SK-N-SH (cell line): ENCODE measurements at regions not wholly inside any gene's neighbourhood (a gene's known extent, or its start where the extent isn't known, plus 50 kb on each side); places are given as distances from the start of the nearest gene placed in this dataset.

Source experiments
- CTCF ChIA-PET: fragments of 300-600, 350-600 bp; formaldehyde crosslinking; extraction: SDS; loops from one replicate; lab custom pipeline; 2021; lab: Yijun Ruan, JAX
- POLR2A ChIA-PET: fragments of 350-600 bp; sonication (Branson Sonifier 250); formaldehyde crosslinking; extraction: SDS; loops from one replicate; lab custom pipeline; 2020; ENCODE audit warnings: antibody characterized with exemption, inconsistent platforms; lab: Yijun Ruan, JAX
- DNase-seq: peaks from one replicate; pipeline ENCODE4 v3.0.0; 2012
- H2AFZ ChIP-seq: fragments of 200-600 bp; sonication (generic); 2 replicates; pipeline ENCODE4 v1.8.1; 2016; ENCODE audit warnings: antibody characterized with exemption, mild to moderate bottlenecking, low read depth
- H3F3A ChIP-seq: fragments of 200-600 bp; sonication (generic); replicated peaks from 2 replicates; pipeline ENCODE3; 2016; ENCODE audit warnings: antibody characterized with exemption, mild to moderate bottlenecking; ENCODE audit not compliant: insufficient read depth
- H3K27ac ChIP-seq, 2 experiments: fragments of 200-500 bp in 1 of 2; fragments of 200-600 bp in 1 of 2; sonication (Bioruptor generic) in 1 of 2; sonication (generic), shearing (Covaris generic) in 1 of 2; 2 replicates each; pipeline versions ENCODE4 v1.5.1 to v1.6.1; 2014 to 2016; ENCODE audit warnings: low read depth in 2 of 2, inconsistent platforms in 1 of 2, low read length in 1 of 2, mild to moderate bottlenecking in 1 of 2, mixed read lengths in 1 of 2
- H3K27me3 ChIP-seq: fragments of 200-600 bp; sonication (generic), shearing (Covaris generic); 2 replicates; pipeline ENCODE4 v1.6.1; 2016; ENCODE audit warnings: mixed run types; ENCODE audit not compliant: insufficient read depth
- H3K36me3 ChIP-seq, 2 experiments: fragments of 200-500 bp in 1 of 2; fragments of 200-600 bp in 1 of 2; sonication (Bioruptor generic) in 1 of 2; sonication (generic) in 1 of 2; replicated peaks in 1 of 2; 2 replicates each; pipeline versions ENCODE3 to v1.5.1; 2014 to 2016; ENCODE audit warnings: low read length in 1 of 2, mild to moderate bottlenecking in 1 of 2; ENCODE audit not compliant: insufficient read depth in 2 of 2, control insufficient read depth in 1 of 2
- H3K4me1 ChIP-seq, 2 experiments: fragments of 200-500 bp in 1 of 2; fragments of 200-600 bp in 1 of 2; sonication (Bioruptor generic) in 1 of 2; sonication (generic), shearing (Covaris generic) in 1 of 2; 2 replicates each; pipeline versions ENCODE4 v1.5.1 to v1.6.1; 2014 to 2016; ENCODE audit warnings: low read depth in 1 of 2, low read length in 1 of 2, mixed run types in 1 of 2; ENCODE audit not compliant: insufficient read depth in 2 of 2, control insufficient read depth in 1 of 2
- H3K4me2 ChIP-seq: fragments of 200-600 bp; sonication (generic), shearing (Covaris generic); 2 replicates; pipeline ENCODE4 v1.6.1; 2017; ENCODE audit warnings: mixed run types
- H3K4me3 ChIP-seq, 2 experiments: fragments of 200-500 bp in 1 of 2; fragments of 200-600 bp in 1 of 2; sonication (Bioruptor generic) in 1 of 2; sonication (generic), shearing (Covaris generic) in 1 of 2; 2 replicates each; pipeline versions ENCODE4 v1.5.1 to v1.8.1; 2014 to 2016; ENCODE audit warnings: low read depth in 2 of 2, inconsistent platforms in 1 of 2, low read length in 1 of 2, mild to moderate bottlenecking in 1 of 2, mixed read lengths in 1 of 2, moderate library complexity in 1 of 2
- H3K79me2 ChIP-seq: fragments of 200-600 bp; sonication (generic); 2 replicates; pipeline ENCODE4 v1.8.1; 2017; ENCODE audit warnings: mild to moderate bottlenecking; ENCODE audit not compliant: insufficient read depth
- H3K9ac ChIP-seq: fragments of 200-600 bp; sonication (generic); 2 replicates; pipeline ENCODE4 v1.6.1; 2017; ENCODE audit warnings: mixed run types
- H3K9me2 ChIP-seq: fragments of 200-600 bp; sonication (generic); 2 replicates; pipeline ENCODE4 v1.6.1; 2017; ENCODE audit warnings: mixed run types
- H3K9me3 ChIP-seq: fragments of 200-600 bp; sonication (generic); 2 replicates; pipeline ENCODE4 v1.6.1; 2017; ENCODE audit warnings: mixed run types, mild to moderate bottlenecking, moderate library complexity
- H4K20me1 ChIP-seq: fragments of 200-600 bp; sonication (generic); 2 replicates; pipeline ENCODE4 v1.6.1; 2017; ENCODE audit warnings: mild to moderate bottlenecking, mixed run types; ENCODE audit not compliant: insufficient read depth
- ELF1 ChIP-seq: IDR thresholded peaks from 2 replicates; pipeline ENCODE4 v1.4.0; 2012
- FOSL2 ChIP-seq: IDR thresholded peaks from 2 replicates; pipeline ENCODE4 v1.4.0; 2012; ENCODE audit warnings: low read depth, mild to moderate bottlenecking, moderate library complexity, borderline replicate concordance
- FOXJ3 ChIP-seq: sonication (generic); formaldehyde crosslinking; IDR thresholded peaks from 2 replicates; pipeline ENCODE4 v1.5.1; 2020; ENCODE audit warnings: mild to moderate bottlenecking, missing genetic modification reagents
- FOXM1 ChIP-seq: IDR thresholded peaks from 2 replicates; pipeline ENCODE4 v1.4.0; 2012; ENCODE audit warnings: low read depth, mild to moderate bottlenecking
- GABPA ChIP-seq: IDR thresholded peaks from 2 replicates; pipeline ENCODE4 v1.4.0; 2012; ENCODE audit warnings: low read depth, mild to moderate bottlenecking
- MEF2A ChIP-seq: IDR thresholded peaks from 2 replicates; pipeline ENCODE4 v1.4.0; 2012; ENCODE audit warnings: low read depth, borderline replicate concordance
- MXI1 ChIP-seq: IDR thresholded peaks from 2 replicates; pipeline ENCODE4 v1.6.1; 2012; ENCODE audit warnings: mild to moderate bottlenecking, low read depth, low read length, improper control_type of control experiment
- NRF1 ChIP-seq: IDR thresholded peaks from 2 replicates; pipeline ENCODE4 v1.6.1; 2012; ENCODE audit warnings: low read depth, mild to moderate bottlenecking, low read length
- POLR2AphosphoS5 ChIP-seq: IDR thresholded peaks from 2 replicates; pipeline ENCODE4 v1.6.1; 2012; ENCODE audit warnings: low read depth, low read length
- RFX5 ChIP-seq: IDR thresholded peaks from 2 replicates; pipeline ENCODE4 v1.6.1; 2012; ENCODE audit warnings: mild to moderate bottlenecking, improper control_type of control experiment, low read length
- SIN3A ChIP-seq: IDR thresholded peaks from 2 replicates; pipeline ENCODE4 v1.6.1; 2012; ENCODE audit warnings: low read depth, mild to moderate bottlenecking, low read length, moderate library complexity, borderline replicate concordance
- TCF12 ChIP-seq: IDR thresholded peaks from 2 replicates; pipeline ENCODE4 v1.4.0; 2012
- WGBS: methylation state at CpG from one replicate; pipeline ENCODE4 v1.1.6; 2017; ENCODE audit warnings: low lambda C conversion rate; 5-methylcytosine and 5-hydroxymethylcytosine counted together
- TF ChIP-seq, protein P1 (sequence below): fragments of 200-600 bp; sonication (generic); IDR thresholded peaks from 2 replicates; pipeline ENCODE4 v1.6.1; 2017; ENCODE audit warnings: antibody characterized with exemption, mild to moderate bottlenecking, moderate library complexity

GRCh38 chr6:164832410-164832809, 477.0 kb downstream of the C6orf118 start:
- Histone ChIP-seq H3K4me1 (no peaks in the 10 kb centered on the region; a peak in 1 of 4 replicates), H3F3A (no peaks in the 10 kb centered on the region), H3K4me2 (no peak overlapping the region), H3K36me3 (no peaks in the 10 kb centered on the region), H2AFZ (no peak overlapping the region), H3K4me3 (no peak overlapping the region), H3K79me2 (no peaks in the 10 kb centered on the region), H3K9me2 (no peaks in the 10 kb centered on the region), H3K27me3 (no peaks in the 10 kb centered on the region), H3K27ac (no peak overlapping the region), H4K20me1 (no peaks in the 10 kb centered on the region), H3K9me3 (0 out of 2 replicates have a peak, but pooled peaks cover 6% of the 10 kb centered on the region), H3K9ac (no peak overlapping the region)
- 22% methylated on average over 7 of the region's 7 CpGs for WGBS
- POLR2A ChIA-PET, result no interaction called here
- TF ChIP-seq ELF1, result no peak
- no peak for DNase-seq
- CTCF ChIA-PET, result no interaction called here

DNA sequence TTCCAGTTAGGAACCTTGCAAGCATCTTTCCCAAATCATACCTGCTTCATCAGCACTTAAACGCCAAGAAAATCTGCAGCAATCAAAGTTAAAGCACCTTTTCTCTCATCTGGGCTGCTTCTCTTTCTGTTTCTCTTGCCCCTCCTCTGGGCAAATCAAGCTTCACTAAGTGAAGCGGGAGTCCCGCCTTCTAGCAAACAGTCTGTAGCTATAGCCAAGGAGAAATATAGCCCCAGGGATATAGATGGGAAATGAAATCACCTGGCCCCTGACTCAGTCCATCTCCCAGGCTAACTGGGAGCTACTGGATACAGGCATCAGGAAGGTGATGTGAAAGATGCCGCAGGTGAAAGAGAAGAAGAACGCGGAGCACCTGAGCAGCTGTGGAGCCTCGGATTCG, 481.9 kb downstream of the C6orf118 start:
- Histone ChIP-seq H3K27me3 (no peaks in the 10 kb centered on the region), H3K4me2 (no peak overlapping the region), H3K36me3 (no peaks in the 10 kb centered on the region), H3K4me3 (no peak overlapping the region), H3K9me2 (no peaks in the 10 kb centered on the region; the same call in 1 of the 2 replicates), H3K27ac (no peak overlapping the region), H3K9me3 (peaks cover 10% of the 10 kb centered on the region; the same call in 1 of the 2 replicates), H3F3A (no peaks in the 10 kb centered on the region), H3K4me1 (no peaks in the 10 kb centered on the region), H2AFZ (no peak overlapping the region), H3K9ac (no peak overlapping the region), H3K79me2 (no peaks in the 10 kb centered on the region), H4K20me1 (no peaks in the 10 kb centered on the region)
- WGBS, result 38% methylated on average over 8 of the region's 8 CpGs
- TF ChIP-seq FOXM1 (no peak), TCF12 (no peak), FOSL2 (no peak), MEF2A (no peak), RFX5 (no peak), ELF1 (no peak), POLR2AphosphoS5 (no peak), GABPA (no peak), SIN3A (no peak), NRF1 (no peak), MXI1 (no peak), FOXJ3 (no peak)
- TF ChIP-seq, protein P1, sequence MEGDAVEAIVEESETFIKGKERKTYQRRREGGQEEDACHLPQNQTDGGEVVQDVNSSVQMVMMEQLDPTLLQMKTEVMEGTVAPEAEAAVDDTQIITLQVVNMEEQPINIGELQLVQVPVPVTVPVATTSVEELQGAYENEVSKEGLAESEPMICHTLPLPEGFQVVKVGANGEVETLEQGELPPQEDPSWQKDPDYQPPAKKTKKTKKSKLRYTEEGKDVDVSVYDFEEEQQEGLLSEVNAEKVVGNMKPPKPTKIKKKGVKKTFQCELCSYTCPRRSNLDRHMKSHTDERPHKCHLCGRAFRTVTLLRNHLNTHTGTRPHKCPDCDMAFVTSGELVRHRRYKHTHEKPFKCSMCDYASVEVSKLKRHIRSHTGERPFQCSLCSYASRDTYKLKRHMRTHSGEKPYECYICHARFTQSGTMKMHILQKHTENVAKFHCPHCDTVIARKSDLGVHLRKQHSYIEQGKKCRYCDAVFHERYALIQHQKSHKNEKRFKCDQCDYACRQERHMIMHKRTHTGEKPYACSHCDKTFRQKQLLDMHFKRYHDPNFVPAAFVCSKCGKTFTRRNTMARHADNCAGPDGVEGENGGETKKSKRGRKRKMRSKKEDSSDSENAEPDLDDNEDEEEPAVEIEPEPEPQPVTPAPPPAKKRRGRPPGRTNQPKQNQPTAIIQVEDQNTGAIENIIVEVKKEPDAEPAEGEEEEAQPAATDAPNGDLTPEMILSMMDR, result no peak
- DNase-seq, result no peak
- CTCF ChIA-PET, result no interaction called here
- POLR2A ChIA-PET, result no interaction called here
